PFSK-1 (cell line): ENCODE measurements at regions not wholly inside any gene's neighbourhood (a gene's known extent, or its start where the extent isn't known, plus 50 kb on each side); places are given as distances from the start of the nearest gene placed in this dataset.

ENCODE experiments used
- SIN3A ChIP-seq: IDR thresholded peaks from 2 replicates; pipeline ENCODE4 v1.6.1; 2012; ENCODE audit warnings: mild to moderate bottlenecking, low read length, moderate library complexity, borderline replicate concordance; ENCODE audit not compliant: insufficient read depth
- TAF1 ChIP-seq: IDR thresholded peaks from 2 replicates; pipeline ENCODE4 v1.6.1; 2012; ENCODE audit warnings: low read length, control low read depth, borderline replicate concordance; ENCODE audit not compliant: insufficient read depth

GRCh38 chr5:115431116-115431515 lies 113.5 kb downstream of the FEM1C start:
- TF ChIP-seq TAF1 (no peak), SIN3A (no peak)
